ENCODE measurements at regions not wholly inside any gene's neighbourhood (a gene's known extent, or its start where the extent isn't known, plus 50 kb on each side); places are given as distances from the start of the nearest gene placed in this dataset.

DNA sequence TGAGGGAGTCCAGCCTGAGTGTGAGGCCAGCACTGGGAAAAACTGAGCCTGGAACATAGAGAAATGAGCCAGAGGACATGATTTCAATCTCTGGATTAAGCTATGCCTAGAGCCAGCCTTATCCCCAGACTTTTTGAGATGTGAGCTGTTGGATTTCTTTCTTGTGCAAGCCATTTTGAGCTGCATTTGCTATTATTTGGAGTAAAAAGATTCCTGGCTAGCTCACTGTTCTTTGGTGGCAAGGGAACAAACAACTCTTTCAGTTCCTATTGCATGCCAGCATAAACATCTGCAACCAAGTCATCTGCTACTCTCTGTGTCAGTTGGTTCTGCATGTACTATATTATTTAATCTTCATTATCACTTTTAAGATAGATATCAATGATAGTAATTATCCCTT, 70.1 kb upstream of the MAN2A1 start:
- TF ChIP-seq, protein P1, sequence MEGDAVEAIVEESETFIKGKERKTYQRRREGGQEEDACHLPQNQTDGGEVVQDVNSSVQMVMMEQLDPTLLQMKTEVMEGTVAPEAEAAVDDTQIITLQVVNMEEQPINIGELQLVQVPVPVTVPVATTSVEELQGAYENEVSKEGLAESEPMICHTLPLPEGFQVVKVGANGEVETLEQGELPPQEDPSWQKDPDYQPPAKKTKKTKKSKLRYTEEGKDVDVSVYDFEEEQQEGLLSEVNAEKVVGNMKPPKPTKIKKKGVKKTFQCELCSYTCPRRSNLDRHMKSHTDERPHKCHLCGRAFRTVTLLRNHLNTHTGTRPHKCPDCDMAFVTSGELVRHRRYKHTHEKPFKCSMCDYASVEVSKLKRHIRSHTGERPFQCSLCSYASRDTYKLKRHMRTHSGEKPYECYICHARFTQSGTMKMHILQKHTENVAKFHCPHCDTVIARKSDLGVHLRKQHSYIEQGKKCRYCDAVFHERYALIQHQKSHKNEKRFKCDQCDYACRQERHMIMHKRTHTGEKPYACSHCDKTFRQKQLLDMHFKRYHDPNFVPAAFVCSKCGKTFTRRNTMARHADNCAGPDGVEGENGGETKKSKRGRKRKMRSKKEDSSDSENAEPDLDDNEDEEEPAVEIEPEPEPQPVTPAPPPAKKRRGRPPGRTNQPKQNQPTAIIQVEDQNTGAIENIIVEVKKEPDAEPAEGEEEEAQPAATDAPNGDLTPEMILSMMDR (IDR thresholded peaks at IDR 0.05; ENCODE audit: low read depth, low read length, poor library complexity, severe bottlenecking) = no peak
- TF ChIP-seq EZH2phosphoT487 (IDR thresholded peaks at IDR 0.05; ENCODE audit: borderline replicate concordance, low read length) = no peak

All from DOHH2 (cell line).